DMS53 (cell line): ENCODE measurements at regions not wholly inside any gene's neighbourhood (a gene's known extent, or its start where the extent isn't known, plus 50 kb on each side); places are given as distances from the start of the nearest gene placed in this dataset.
"Not testable (repeated sequence)": the region's sequence is repeated elsewhere in the genome, so short reads cannot be mapped to it uniquely, and the experiment has no call there.

Experiments used
- DNase-seq: peaks from one replicate; lab custom pipeline; 2025; lab: John Stamatoyannopoulos, UW

GRCh38 chr21:35571910-35572309 lies 488.4 kb downstream of the SETD4 start:
- no peak for DNase-seq

GRCh38 chr21:35568643-35569042 lies 491.7 kb downstream of the SETD4 start:
- DNase-seq = no peak

- DNase-seq = no peak
These were observed 493.5 kb downstream of the SETD4 start for GRCh38 chr21:35566874-35567273.

GRCh38 chr21:35565204-35565611 lies 495.1 kb downstream of the SETD4 start:
- no peak for DNase-seq

GRCh38 chr21:35563885-35564451 lies 496.4 kb downstream of the SETD4 start:
- DNase-seq = no peak

- no peak for DNase-seq
These were observed 497.4 kb downstream of the SETD4 start for GRCh38 chr21:35562876-35563275.

GRCh38 chr21:35561116-35561515 lies 499.2 kb downstream of the SETD4 start:
- no peak for DNase-seq

GRCh38 chr21:35559829-35560225 lies 500.5 kb downstream of the SETD4 start:
- DNase-seq = no peak

GRCh38 chr21:35559128-35559828 lies 501.0 kb downstream of the SETD4 start:
- DNase-seq = no peak

- no peak for DNase-seq
These were observed 503.8 kb downstream of the SETD4 start for GRCh38 chr21:35556536-35556935.

- DNase-seq = not testable (repeated sequence)
These were observed 503.4 kb upstream of the RUNX1 start for GRCh38 chr21:35552483-35552882.

GRCh38 chr21:35548904-35549615 lies 500.0 kb upstream of the RUNX1 start:
- no peak for DNase-seq

- DNase-seq = no peak
These were observed 499.1 kb upstream of the RUNX1 start for GRCh38 chr21:35547946-35548774.

- no peak for DNase-seq
These were observed 494.6 kb upstream of the RUNX1 start for GRCh38 chr21:35543746-35544145.

- DNase-seq = peak; percentile 31
These were observed 492.0 kb upstream of the RUNX1 start for GRCh38 chr21:35540950-35541638.

- DNase-seq = no peak
These were observed 489.3 kb upstream of the RUNX1 start for GRCh38 chr21:35538386-35538785.

- no peak for DNase-seq
These were observed 488.5 kb upstream of the RUNX1 start for GRCh38 chr21:35537604-35538003.

- no peak for DNase-seq
These were observed 484.8 kb upstream of the RUNX1 start for GRCh38 chr21:35533893-35534292.

- no peak for DNase-seq
These were observed 481.7 kb upstream of the RUNX1 start for GRCh38 chr21:35530766-35531165.

GRCh38 chr21:35529171-35529863 lies 480.2 kb upstream of the RUNX1 start:
- DNase-seq = peak; percentile 12
